NCI-H510A treated with DMSO at 0.1 percent for 48 hours (cell line): ENCODE measurements at regions not wholly inside any gene's neighbourhood (a gene's known extent, or its start where the extent isn't known, plus 50 kb on each side); places are given as distances from the start of the nearest gene placed in this dataset.

Experiments used
- DNase-seq: peaks from one replicate; lab custom pipeline; 2025; lab: John Stamatoyannopoulos, UW

GRCh38 chr4:128483816-128484215, 196.2 kb upstream of the PGRMC2 start:
- DNase-seq, result no peak

GRCh38 chr4:128483041-128483440, 195.4 kb upstream of the PGRMC2 start:
- no peak for DNase-seq

DNA sequence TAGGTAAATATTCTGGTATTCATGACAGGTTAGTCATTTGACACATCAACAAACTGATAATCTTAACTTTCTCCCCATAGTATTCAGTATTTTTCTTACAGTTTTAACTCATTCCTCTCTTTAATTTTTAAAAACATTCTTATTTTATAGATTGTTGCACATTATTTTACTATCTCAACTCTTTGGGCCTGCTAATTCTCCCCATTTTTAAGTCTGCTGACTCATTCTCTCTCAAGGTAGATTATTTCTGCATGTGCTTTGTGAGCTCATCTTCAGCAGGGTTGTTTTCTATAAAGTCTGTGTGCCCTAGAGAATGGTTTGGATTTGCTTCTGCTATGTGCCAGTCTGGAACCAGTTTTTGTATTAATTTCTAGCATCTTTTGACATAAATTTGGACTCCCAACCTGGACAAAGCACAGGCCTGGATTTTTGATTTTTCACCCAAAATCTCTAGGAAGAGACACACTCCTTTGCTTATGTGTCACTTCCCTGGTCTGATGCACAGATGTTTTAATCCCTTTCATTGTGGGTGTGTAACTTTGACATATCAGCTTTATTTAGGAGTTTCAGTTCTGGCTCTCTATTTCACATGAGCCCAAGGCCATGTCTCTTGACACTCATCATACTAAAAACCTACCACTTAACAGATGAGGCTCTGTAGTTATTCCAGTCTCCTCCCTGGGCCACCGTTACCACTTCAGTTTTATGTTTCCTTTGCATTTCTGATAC, 194.3 kb upstream of the PGRMC2 start:
- no peak for DNase-seq

- DNase-seq, result no peak
Observed at GRCh38 chr4:128480945-128481344, 193.3 kb upstream of the PGRMC2 start.

DNA sequence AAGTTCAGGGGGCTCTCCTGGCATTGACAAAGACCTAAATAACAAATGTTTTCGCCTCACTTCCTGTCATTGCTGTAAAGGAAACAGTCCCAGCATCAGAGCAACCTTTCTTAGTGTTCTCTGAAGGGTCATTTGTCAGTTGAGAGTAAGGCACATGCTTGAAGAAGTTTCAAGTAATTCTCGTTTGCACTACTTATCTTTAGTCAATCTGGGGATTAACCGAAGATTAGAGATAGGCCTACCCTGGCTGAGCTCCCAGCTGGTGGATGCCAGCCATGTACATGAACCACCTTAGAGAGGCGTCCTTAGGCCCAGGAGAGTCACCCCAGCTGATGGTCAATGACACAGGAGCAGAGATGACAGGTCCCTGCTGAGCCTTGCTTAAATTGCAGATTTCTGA, 189.9 kb upstream of the PGRMC2 start:
- DNase-seq, result no peak

DNA sequence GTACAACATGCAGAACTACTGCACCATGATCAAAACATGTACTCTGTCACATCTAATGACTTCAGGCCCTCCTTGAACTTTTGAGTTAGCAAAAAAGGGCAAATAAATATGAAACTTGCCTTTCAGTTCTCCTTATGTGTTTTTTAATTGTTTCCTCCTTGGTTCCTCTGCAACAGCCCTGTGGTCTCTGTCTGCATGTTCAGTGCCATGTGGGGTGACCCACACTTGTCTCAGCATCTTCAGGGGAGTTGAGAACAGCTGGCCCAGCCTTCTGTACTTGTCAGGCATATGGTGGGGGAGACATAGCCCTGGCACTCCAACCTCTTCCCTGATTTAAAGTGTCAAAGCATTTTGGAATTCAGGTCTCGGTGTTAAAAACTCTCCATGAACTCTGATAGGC, 188.0 kb upstream of the PGRMC2 start:
- DNase-seq, result no peak

DNA sequence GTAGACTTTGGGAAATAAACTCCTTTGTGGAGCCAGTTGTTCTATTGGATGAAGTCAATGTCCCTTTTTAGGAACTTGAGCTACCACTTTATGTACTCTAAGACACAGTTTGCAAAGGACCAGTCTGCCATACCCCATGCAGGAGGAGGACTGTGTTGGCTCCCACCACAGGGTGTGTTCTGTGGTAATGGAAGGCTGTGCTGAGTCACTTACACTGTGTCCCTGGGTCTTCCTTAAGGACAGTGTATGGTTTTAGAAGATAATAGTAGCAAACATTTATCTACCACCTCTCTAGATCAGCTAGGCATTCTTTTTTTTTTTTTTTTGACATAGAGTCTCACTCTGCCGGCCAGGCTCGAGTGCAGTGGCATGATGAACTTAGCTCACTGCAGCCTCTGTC, 184.0 kb upstream of the PGRMC2 start:
- no peak for DNase-seq

- DNase-seq, result no peak
Observed at GRCh38 chr4:128470492-128471053, 183.0 kb upstream of the PGRMC2 start.

DNA sequence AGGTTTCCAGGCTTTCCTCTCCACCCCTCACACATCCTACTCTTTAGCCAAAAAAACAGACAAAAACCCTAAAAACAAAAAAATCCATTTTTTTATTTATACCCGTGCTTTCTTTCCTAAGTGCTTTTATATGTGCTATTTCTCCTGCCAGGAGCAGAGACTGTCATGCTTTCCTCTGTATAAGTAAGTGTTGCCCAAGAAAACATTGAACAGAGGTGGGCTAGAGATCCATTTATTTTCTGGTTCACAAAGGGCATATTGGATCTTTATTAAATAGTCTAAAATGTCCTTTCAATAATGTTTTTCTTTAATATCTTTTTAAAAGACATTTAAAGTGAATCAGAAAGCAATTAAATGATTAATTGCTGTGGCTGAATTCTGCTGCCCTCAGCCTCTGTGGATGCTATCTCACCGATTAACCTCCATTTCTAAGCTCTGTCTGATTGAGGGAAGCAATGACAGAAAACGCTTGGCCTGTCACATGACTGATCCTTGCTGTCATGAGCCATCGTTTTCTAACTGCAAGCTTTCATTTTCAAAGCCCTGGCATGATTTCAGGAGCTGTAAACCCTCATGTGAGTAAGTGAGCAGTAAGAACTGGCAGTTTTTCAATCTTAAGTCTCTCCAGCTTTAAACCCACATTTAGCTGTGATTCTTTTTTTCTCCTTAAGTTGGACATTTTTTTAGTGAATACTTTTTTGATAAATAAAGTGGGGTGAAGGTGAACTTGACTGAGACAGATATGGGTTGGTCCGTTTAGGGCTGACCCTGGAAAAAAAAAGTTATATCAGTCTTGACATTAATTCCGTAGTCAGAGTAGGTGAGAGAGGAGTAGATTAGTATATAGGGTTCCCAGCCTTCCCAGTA, 180.7 kb upstream of the PGRMC2 start:
- DNase-seq, result no peak

GRCh38 chr4:128465523-128465922, 177.9 kb upstream of the PGRMC2 start:
- no peak for DNase-seq

DNA sequence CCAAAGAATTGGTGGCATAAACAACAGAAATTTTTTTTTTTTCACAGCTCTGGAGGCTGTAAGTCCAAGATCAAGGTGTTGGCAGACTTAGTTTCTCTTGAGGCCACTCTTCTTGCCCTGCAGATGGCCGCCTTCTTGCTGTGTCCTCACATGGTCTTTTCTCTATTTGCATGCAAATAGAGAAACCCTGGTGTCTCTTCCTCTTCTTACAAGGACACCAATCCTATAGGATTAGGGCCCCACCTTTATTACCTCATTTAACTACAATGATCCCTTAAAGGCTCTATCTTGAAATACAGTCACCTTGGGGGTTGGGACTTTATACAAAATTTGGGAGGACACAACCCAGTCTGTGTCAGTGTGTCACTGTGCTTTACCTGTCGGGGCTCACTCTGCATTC, 175.4 kb upstream of the PGRMC2 start:
- DNase-seq, result no peak

DNA sequence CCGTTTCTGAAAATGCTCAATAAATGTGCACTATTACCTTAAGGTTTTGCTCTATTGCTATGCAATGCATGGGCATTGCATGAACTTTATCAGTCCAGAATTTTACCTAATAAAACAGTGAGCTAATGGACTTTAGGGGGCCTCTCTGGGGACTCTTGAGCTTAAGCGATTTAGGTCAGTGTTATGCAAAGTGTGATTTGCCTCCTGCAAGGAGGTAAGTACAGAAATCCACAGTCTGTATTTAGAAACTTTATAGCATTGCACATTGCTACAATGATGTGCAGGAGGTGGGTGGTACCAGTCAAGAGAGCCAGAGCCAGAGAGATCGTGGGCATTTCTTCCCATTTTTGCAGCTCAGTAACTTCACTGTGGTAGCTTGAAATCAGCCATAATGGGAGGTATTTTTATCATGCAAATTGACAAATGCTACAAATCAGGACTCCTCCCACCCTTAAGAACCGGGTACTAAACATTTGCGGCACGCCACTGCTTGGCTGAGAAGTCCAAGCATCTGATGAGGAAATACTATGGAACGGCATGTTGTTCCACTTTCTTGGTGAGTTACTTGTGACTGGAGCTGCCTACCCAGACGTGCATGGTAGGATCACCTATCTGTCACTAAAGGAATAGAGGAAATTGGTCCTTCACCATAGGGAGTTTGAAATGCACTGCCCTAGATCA, 174.6 kb upstream of the PGRMC2 start:
- DNase-seq, result no peak

GRCh38 chr4:128461291-128462102, 173.9 kb upstream of the PGRMC2 start:
- no peak for DNase-seq

DNA sequence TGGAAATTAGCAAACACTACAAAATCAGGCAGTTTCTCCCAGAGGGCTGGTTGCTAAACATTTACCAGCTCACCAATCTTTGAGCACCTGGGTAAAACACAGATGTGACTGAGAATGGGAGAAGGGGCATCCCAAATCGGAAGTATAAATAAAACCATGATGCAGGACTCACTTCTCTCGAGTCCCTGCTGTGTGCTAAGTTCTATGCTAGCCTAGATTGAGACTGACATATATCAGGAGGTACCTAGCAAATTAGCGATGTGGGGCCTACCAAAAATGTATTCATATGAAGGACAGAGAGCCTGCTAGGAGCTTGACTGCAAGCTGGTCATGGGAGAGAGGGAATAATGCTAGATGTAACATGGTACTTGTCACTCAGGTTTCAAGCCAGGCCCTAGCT, 171.9 kb upstream of the PGRMC2 start:
- no peak for DNase-seq

DNA sequence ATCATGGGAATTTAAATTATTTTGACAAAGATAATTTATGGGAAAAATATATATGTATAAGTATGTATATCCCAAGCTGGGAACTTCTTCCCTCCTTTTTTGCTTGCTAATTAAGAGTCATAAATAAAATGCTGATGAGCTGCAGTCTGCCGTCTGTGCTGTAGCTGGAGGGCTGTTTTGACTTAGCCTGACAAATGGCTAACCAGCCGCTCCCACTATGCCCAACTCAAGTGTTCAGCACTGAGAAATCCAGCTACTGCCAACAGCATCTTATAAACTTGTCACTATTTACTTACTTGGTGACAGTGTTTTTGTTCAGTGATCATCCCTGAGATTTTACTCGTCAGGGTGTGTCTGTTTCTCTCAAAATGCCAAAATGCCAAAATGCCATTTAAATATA, 171.2 kb upstream of the PGRMC2 start:
- DNase-seq, result no peak

DNA sequence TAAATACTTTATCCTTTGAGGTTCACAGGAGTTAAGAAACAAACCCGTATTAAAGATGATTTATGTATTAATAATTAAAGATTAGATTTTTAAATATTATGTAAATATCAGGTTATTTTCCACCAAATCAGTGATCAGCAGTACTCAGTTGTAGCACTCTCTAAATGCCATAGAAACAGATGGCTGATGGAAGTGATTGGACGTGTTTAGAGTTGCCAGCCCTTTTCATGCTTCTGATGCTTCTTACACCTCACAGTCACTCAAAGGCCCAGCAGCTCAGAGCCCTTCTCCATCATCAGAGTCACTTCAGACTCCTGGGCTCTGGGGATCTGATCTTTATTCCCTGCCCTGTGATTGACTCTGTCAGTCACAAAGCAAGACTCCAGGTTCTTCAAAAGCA, 170.1 kb upstream of the PGRMC2 start:
- no peak for DNase-seq

DNA sequence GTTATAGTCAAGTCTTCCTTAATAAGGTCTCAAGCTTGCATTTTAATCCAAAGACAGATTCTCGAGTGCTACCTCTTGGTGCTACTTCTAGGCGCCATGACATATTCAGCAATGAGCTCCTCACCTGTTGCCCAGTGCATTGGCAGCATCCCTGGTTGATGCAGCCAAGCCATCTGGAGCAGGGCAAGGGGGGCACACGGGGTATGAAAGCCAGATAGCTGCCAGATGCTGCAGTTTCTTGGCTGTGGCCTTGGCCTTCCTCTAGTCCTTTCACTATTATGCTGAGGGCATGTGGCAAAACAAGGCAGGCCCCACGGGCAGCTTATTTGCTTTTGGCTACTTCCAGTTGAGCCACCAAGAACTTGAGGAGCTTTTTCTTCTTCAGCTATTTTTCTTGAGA, 168.6 kb upstream of the PGRMC2 start:
- DNase-seq, result no peak

- DNase-seq, result no peak
Observed at GRCh38 chr4:128455480-128455879, 167.9 kb upstream of the PGRMC2 start.

DNA sequence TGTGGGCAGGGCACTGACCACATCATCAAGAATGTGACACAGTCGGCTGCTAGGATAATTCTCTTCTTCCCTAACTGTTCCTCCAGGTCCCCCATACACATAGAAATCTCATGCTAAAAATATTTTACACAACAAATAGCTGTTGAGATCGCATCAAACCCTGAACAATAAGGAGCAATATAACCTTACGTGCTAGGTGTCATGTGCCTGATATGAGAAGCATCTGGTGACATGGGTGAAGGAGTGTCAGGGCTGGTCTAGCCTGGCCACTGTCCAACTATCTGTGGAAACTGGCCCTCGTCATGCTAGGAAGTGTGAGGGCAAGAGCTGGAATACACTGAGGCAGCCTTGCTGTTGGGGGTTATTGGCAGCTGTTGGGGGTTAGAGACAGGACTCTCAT, 167.3 kb upstream of the PGRMC2 start:
- peak; percentile 29 for DNase-seq

DNA sequence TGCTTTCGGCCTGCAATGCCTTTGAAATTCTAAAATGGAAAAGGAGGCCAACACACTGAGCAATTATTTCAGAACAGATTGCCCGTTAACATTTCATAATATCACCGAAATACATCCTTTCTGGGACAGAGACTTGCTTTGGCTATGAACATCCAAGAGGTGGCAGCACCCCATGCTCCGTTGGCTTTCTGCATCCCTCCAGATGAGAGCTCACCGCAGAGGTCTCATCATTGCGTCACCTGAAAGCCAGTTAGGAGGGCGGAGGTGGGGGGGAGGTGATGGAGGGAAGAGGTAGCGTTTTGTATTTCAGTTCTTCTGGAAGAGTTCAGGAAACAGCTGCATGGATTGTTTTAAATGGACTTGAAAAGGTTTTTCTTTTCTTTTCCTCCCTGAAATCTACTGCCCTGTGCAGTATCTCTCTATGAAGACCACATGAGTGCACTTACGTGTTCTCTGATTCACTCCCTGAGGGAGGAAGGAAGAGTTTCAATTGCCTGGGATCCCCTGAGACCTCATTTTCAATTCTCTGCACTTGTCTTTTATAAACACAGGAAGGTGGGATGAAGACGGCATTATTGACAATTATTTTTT, 166.8 kb upstream of the PGRMC2 start:
- peak; percentile 61 for DNase-seq

GRCh38 chr4:128452415-128452814, 164.8 kb upstream of the PGRMC2 start:
- no peak for DNase-seq
